ENCODE measurements at regions not wholly inside any gene's neighbourhood (a gene's known extent, or its start where the extent isn't known, plus 50 kb on each side); places are given as distances from the start of the nearest gene placed in this dataset.

- TF ChIP-seq CTCF (IDR thresholded peaks at IDR 0.05; ENCODE audit: control extremely low read depth, extremely low read depth, low read depth, missing control alignments) = no peak
- no peak for DNase-seq (ENCODE audit: extremely low spot score)
- POLR2A ChIA-PET = no interaction called here
- CTCF ChIA-PET = interaction anchor here (1.3 to 21.8 kb wide), 6 partner anchors 10 to 37 kb away, joined by 3 to 620 read pairs (median 4); no protein-coding TSS in a partner anchor
Measured at GRCh38 chr6:234706-235372, 57.4 kb upstream of the DUSP22 start.

- POLR2A ChIA-PET = no interaction called here
- DNase-seq (ENCODE audit: extremely low spot score) = no peak
- TF ChIP-seq CTCF (IDR thresholded peaks at IDR 0.05; ENCODE audit: control extremely low read depth, extremely low read depth, low read depth, missing control alignments) = no peak
- CTCF ChIA-PET = interaction anchor here (1.1 to 21.8 kb wide), 3 partner anchors 17 to 38 kb away, joined by 3 to 620 read pairs (median 5); no protein-coding TSS in a partner anchor
Measured at GRCh38 chr6:235763-236360, 56.4 kb upstream of the DUSP22 start.

GRCh38 chr6:236519-236918 is 55.8 kb upstream of the DUSP22 start:
- POLR2A ChIA-PET = no interaction called here
- no peak for DNase-seq (ENCODE audit: extremely low spot score)
- no peak for TF ChIP-seq CTCF (IDR thresholded peaks at IDR 0.05; ENCODE audit: control extremely low read depth, extremely low read depth, low read depth, missing control alignments)
- CTCF ChIA-PET = interaction anchor here (1.1 to 1.6 kb wide), 3 partner anchors 9 to 23 kb away, joined by 3 to 5 read pairs (median 4); no protein-coding TSS in a partner anchor

- TF ChIP-seq CTCF (IDR thresholded peaks at IDR 0.05; ENCODE audit: control extremely low read depth, extremely low read depth, low read depth, missing control alignments) = no peak
- no peak for DNase-seq (ENCODE audit: extremely low spot score)
- ChIA-PET POLR2A (no interaction called here), CTCF (interaction anchor here (1.1 to 2.4 kb wide), 5 partner anchors 8 to 88 kb away, joined by 3 to 10 read pairs (median 3); no protein-coding TSS in a partner anchor)
Measured at GRCh38 chr6:240151-240550, 52.1 kb upstream of the DUSP22 start.

- no peak for TF ChIP-seq CTCF (IDR thresholded peaks at IDR 0.05; ENCODE audit: control extremely low read depth, extremely low read depth, low read depth, missing control alignments)
- DNase-seq (ENCODE audit: extremely low spot score) = no peak
- ChIA-PET POLR2A (no interaction called here), CTCF (interaction anchor here (1.3 to 1.4 kb wide), 2 partner anchors 9 to 44 kb away, joined by 3 read pairs; no protein-coding TSS in a partner anchor)
Measured at GRCh38 chr6:241336-241865, 50.9 kb upstream of the DUSP22 start.
